Tibial nerve (tissue), 3 donors: ENCODE measurements at regions not wholly inside any gene's neighbourhood (a gene's known extent, or its start where the extent isn't known, plus 50 kb on each side); places are given as distances from the start of the nearest gene placed in this dataset.

Experiments used
- POLR2A ChIP-seq, 2 donors: fragments of 450-650 bp; IDR thresholded peaks; one replicate each; pipeline ENCODE4 v1.6.1; 2017; ENCODE audit warnings: antibody characterized with exemption in 2 of 2, mild to moderate bottlenecking in 2 of 2, moderate library complexity in 2 of 2
- TF ChIP-seq, protein P1 (sequence below), 5 experiments: fragments of 200-600 bp in 3 of 5; fragments of 450-650 bp in 2 of 5; sonication (generic) in 3 of 5; IDR thresholded peaks; one replicate each; pipeline ENCODE4 v1.5.1; 2016 to 2019; ENCODE audit warnings: antibody characterized with exemption in 5 of 5, mild to moderate bottlenecking in 3 of 5, moderate library complexity in 2 of 5

GRCh38 chrX:50967736-50968135, 57.2 kb downstream of the BMP15 start:
- no peak for TF ChIP-seq POLR2A (IDR thresholded peaks at IDR 0.05)
- TF ChIP-seq, protein P1, sequence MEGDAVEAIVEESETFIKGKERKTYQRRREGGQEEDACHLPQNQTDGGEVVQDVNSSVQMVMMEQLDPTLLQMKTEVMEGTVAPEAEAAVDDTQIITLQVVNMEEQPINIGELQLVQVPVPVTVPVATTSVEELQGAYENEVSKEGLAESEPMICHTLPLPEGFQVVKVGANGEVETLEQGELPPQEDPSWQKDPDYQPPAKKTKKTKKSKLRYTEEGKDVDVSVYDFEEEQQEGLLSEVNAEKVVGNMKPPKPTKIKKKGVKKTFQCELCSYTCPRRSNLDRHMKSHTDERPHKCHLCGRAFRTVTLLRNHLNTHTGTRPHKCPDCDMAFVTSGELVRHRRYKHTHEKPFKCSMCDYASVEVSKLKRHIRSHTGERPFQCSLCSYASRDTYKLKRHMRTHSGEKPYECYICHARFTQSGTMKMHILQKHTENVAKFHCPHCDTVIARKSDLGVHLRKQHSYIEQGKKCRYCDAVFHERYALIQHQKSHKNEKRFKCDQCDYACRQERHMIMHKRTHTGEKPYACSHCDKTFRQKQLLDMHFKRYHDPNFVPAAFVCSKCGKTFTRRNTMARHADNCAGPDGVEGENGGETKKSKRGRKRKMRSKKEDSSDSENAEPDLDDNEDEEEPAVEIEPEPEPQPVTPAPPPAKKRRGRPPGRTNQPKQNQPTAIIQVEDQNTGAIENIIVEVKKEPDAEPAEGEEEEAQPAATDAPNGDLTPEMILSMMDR (IDR thresholded peaks at IDR 0.05): no peak
